Keratinocyte (primary cell): ENCODE measurements at regions not wholly inside any gene's neighbourhood (a gene's known extent, or its start where the extent isn't known, plus 50 kb on each side); places are given as distances from the start of the nearest gene placed in this dataset.

Experiments
- DNase-seq: peaks from one replicate; pipeline ENCODE4 v3.0.0-alpha.2; 2011; ENCODE audit warnings: low read depth, missing footprints, low spot score
- FAIRE-seq: peaks from 2 replicates; lab custom pipeline; 2011; peaks lifted over from hg19 to GRCh38; lab: Jason Lieb, UNC
- H2AFZ ChIP-seq: 2 replicates; pipeline ENCODE4 v1.6.0; 2012; ENCODE audit warnings: low read length, control low read depth, inconsistent platforms; ENCODE audit not compliant: control insufficient read depth
- H3K27ac ChIP-seq: 2 replicates; pipeline ENCODE4 v1.5.1; 2011; ENCODE audit warnings: low read length; ENCODE audit not compliant: control insufficient read depth, insufficient read depth
- H3K27me3 ChIP-seq: 3 replicates; pipeline ENCODE4 v1.6.0; 2011; ENCODE audit warnings: low read length; ENCODE audit not compliant: control insufficient read depth, insufficient read depth; ENCODE audit errors: extremely low read depth
- H3K36me3 ChIP-seq, 2 experiments: 2 replicates in 1 of 2; 3 replicates in 1 of 2; pipeline ENCODE4 v1.5.1; 2011; ENCODE audit warnings: low read length in 2 of 2, mild to moderate bottlenecking in 1 of 2; ENCODE audit not compliant: control insufficient read depth in 2 of 2, insufficient read depth in 2 of 2; ENCODE audit errors: extremely low read depth in 1 of 2
- H3K4me1 ChIP-seq: 3 replicates; pipeline ENCODE4 v1.5.1; 2011; ENCODE audit warnings: low read length; ENCODE audit not compliant: control insufficient read depth, insufficient read depth; ENCODE audit errors: extremely low read depth
- H3K4me2 ChIP-seq: 3 replicates; pipeline ENCODE4 v1.6.0; 2011; ENCODE audit warnings: low read depth, low read length; ENCODE audit not compliant: control insufficient read depth, insufficient read depth; ENCODE audit errors: extremely low read depth
- H3K4me3 ChIP-seq, 3 experiments: fragments of 200-600 bp in 1 of 3; sonication (generic) in 1 of 3; 2 replicates in 2 of 3; 3 replicates in 1 of 3; pipeline ENCODE4 v1.5.1; 2011 to 2016; ENCODE audit warnings: low read length in 3 of 3, mild to moderate bottlenecking in 3 of 3, control low read depth in 2 of 3, inconsistent platforms in 1 of 3, low read depth in 1 of 3, mixed read lengths in 1 of 3, mixed run types in 1 of 3, moderate library complexity in 1 of 3; ENCODE audit not compliant: control insufficient read depth in 2 of 3, insufficient read depth in 2 of 3; ENCODE audit errors: extremely low read depth in 1 of 3
- H3K79me2 ChIP-seq: 2 replicates; pipeline ENCODE4 v1.6.0; 2012; ENCODE audit warnings: low read length; ENCODE audit not compliant: control insufficient read depth, insufficient read depth
- H3K9ac ChIP-seq: 3 replicates; pipeline ENCODE4 v1.6.0; 2011; ENCODE audit warnings: low read length; ENCODE audit not compliant: control insufficient read depth, insufficient read depth; ENCODE audit errors: extremely low read depth
- H3K9me1 ChIP-seq: 3 replicates; pipeline ENCODE4 v1.6.0; 2011; ENCODE audit warnings: low read length; ENCODE audit not compliant: control insufficient read depth, insufficient read depth; ENCODE audit errors: extremely low read depth
- H3K9me3 ChIP-seq: 2 replicates; pipeline ENCODE4 v1.5.1; 2012; ENCODE audit warnings: low read depth, low read length; ENCODE audit not compliant: control insufficient read depth
- H4K20me1 ChIP-seq: 3 replicates; pipeline ENCODE4 v1.6.0; 2011; ENCODE audit warnings: low read length; ENCODE audit not compliant: control insufficient read depth, insufficient read depth; ENCODE audit errors: extremely low read depth
- CTCF ChIP-seq, 3 experiments: IDR thresholded peaks in 1 of 3; conservative IDR thresholded peaks in 1 of 3; optimal IDR thresholded peaks in 1 of 3; 2 replicates in 2 of 3; 3 replicates in 1 of 3; pipeline versions ENCODE3 to v1.5.1; 2011; ENCODE audit warnings: low read length in 3 of 3, mild to moderate bottlenecking in 3 of 3, moderate library complexity in 2 of 3, control low read depth in 1 of 3, inconsistent platforms in 1 of 3; ENCODE audit not compliant: insufficient read depth in 2 of 3; ENCODE audit errors: extremely low read depth in 1 of 3
- EZH2 ChIP-seq: IDR thresholded peaks from one replicate; pipeline ENCODE4 v1.6.1; 2012; ENCODE audit warnings: inconsistent platforms, mild to moderate bottlenecking, low read length, moderate library complexity
- dilution Hi-C: fragments of 300-500 bp; cut with MboI; formaldehyde crosslinking; loops from one replicate; pipeline ENCODE4 v1.7.0; 2020; ENCODE audit warnings: low sequenced_read_pairs; ENCODE audit not compliant: extremely low pct_ligation_motif_present

GRCh38 chr12:17592472-17592871 lies 497.5 kb downstream of the RERGL start:
- no peak for FAIRE-seq
- Histone ChIP-seq H3K27me3 (no peaks in the 10 kb centered on the region), H3K4me1 (no peaks in the 10 kb centered on the region), H2AFZ (no peak overlapping the region), H3K4me3 (no peak overlapping the region), H3K4me2 (no peak overlapping the region), H3K9ac (no peak overlapping the region), H3K36me3 (no peaks in the 10 kb centered on the region), H4K20me1 (no peaks in the 10 kb centered on the region), H3K9me3 (no peaks in the 10 kb centered on the region), H3K9me1 (no peaks in the 10 kb centered on the region), H3K79me2 (no peaks in the 10 kb centered on the region), H3K27ac (no peak overlapping the region)
- dilution Hi-C loops: no loop called here
- TF ChIP-seq EZH2 (no peak), CTCF (optimal IDR thresholded peaks at IDR 0.05 in 1 of 3, IDR thresholded peaks at IDR 0.05 in 1 of 3, conservative IDR thresholded peaks at IDR 0.05 in 1 of 3; ENCODE audit: extremely low read depth in 1 of 3, insufficient read depth in 2 of 3, low read length in 3 of 3) (no peak)
- DNase-seq: no peak

- no peak overlapping the region for H3K9ac ChIP-seq
- DNase-seq (no peak), FAIRE-seq (no peak)
- H3K9me1 ChIP-seq: no peaks in the 10 kb centered on the region
- H3K4me2 ChIP-seq: no peak overlapping the region
- H3K36me3 ChIP-seq: no peaks in the 10 kb centered on the region
- no peaks in the 10 kb centered on the region for H3K4me1 ChIP-seq
- dilution Hi-C loops: no loop called here
- H4K20me1 ChIP-seq: no peaks in the 10 kb centered on the region
- no peak overlapping the region for H3K4me3 ChIP-seq
- no peaks in the 10 kb centered on the region for H3K79me2 ChIP-seq
- H3K27ac ChIP-seq: no peak overlapping the region
- TF ChIP-seq CTCF (optimal IDR thresholded peaks at IDR 0.05 in 1 of 3, IDR thresholded peaks at IDR 0.05 in 1 of 3, conservative IDR thresholded peaks at IDR 0.05 in 1 of 3; ENCODE audit: extremely low read depth in 1 of 3, insufficient read depth in 2 of 3, low read length in 3 of 3) (no peak), EZH2 (no peak)
- no peak overlapping the region for H2AFZ ChIP-seq
- H3K27me3 ChIP-seq: no peaks in the 10 kb centered on the region
- H3K9me3 ChIP-seq: no peaks in the 10 kb centered on the region
These were observed 498.9 kb downstream of the RERGL start for GRCh38 chr12:17591005-17591681.
